Hematopoietic multipotent progenitor cell treated with erythropoietin and hydrocortisone succinate and interleukin-3 and kit ligand, for 4 days (in vitro differentiated cells): ENCODE measurements at regions not wholly inside any gene's neighbourhood (a gene's known extent, or its start where the extent isn't known, plus 50 kb on each side); places are given as distances from the start of the nearest gene placed in this dataset.
"Not testable (repeated sequence)": the region's sequence is repeated elsewhere in the genome, so short reads cannot be mapped to it uniquely, and the experiment has no call there.

Experiments
- DNase-seq: peaks from one replicate; pipeline ENCODE4 v3.0.0-alpha.2; 2015

GRCh38 chr4:184335520-184335919 lies 117.8 kb upstream of the ENPP6 start:
- no peak for DNase-seq

- DNase-seq = peak; percentile 35
These were observed 115.8 kb upstream of the ENPP6 start for GRCh38 chr4:184333446-184333845.

GRCh38 chr4:184331268-184331995 lies 113.8 kb upstream of the ENPP6 start:
- peak; percentile 44 for DNase-seq

GRCh38 chr4:184330517-184331094 lies 112.9 kb upstream of the ENPP6 start:
- not testable (repeated sequence) for DNase-seq

GRCh38 chr4:184329659-184330400 lies 112.2 kb upstream of the ENPP6 start:
- DNase-seq = peak; percentile 30

GRCh38 chr4:184329235-184329634 lies 111.6 kb upstream of the ENPP6 start:
- DNase-seq = no peak

GRCh38 chr4:184328022-184328736 lies 110.5 kb upstream of the ENPP6 start:
- no peak for DNase-seq

- DNase-seq = no peak
These were observed 107.3 kb upstream of the ENPP6 start for GRCh38 chr4:184324939-184325477.

GRCh38 chr4:184322328-184323025 lies 104.8 kb upstream of the ENPP6 start:
- no peak for DNase-seq

- DNase-seq = no peak
These were observed 103.0 kb upstream of the ENPP6 start for GRCh38 chr4:184320631-184321030.

GRCh38 chr4:184318852-184319251 lies 101.2 kb upstream of the ENPP6 start:
- no peak for DNase-seq

- DNase-seq = no peak
These were observed 99.7 kb upstream of the ENPP6 start for GRCh38 chr4:184317234-184317918.

GRCh38 chr4:184316821-184317220 lies 99.1 kb upstream of the ENPP6 start:
- DNase-seq = no peak

GRCh38 chr4:184315675-184316359 lies 98.1 kb upstream of the ENPP6 start:
- DNase-seq = no peak

GRCh38 chr4:184313702-184314659 lies 96.3 kb upstream of the ENPP6 start:
- DNase-seq = peak; percentile 63

GRCh38 chr4:184313058-184313581 lies 95.4 kb upstream of the ENPP6 start:
- DNase-seq = peak; percentile 12

GRCh38 chr4:184312126-184312525 lies 94.5 kb upstream of the ENPP6 start:
- DNase-seq = no peak

- no peak for DNase-seq
These were observed 93.4 kb upstream of the ENPP6 start for GRCh38 chr4:184310881-184311709.

GRCh38 chr4:184310171-184310567 lies 92.5 kb upstream of the ENPP6 start:
- DNase-seq = peak; percentile 51
